NB4 (cell line): ENCODE measurements at regions not wholly inside any gene's neighbourhood (a gene's known extent, or its start where the extent isn't known, plus 50 kb on each side); places are given as distances from the start of the nearest gene placed in this dataset.
"Not testable (repeated sequence)": the region's sequence is repeated elsewhere in the genome, so short reads cannot be mapped to it uniquely, and the experiment has no call there.

Source experiments
- DNase-seq: peaks from one replicate; pipeline ENCODE4 v3.0.0; 2010; ENCODE audit warnings: low read depth
- H3K4me3 ChIP-seq: one replicate; pipeline ENCODE4 v1.5.1; 2011; ENCODE audit warnings: mild to moderate bottlenecking, low read depth, low read length, moderate library complexity
- MYC ChIP-seq: IDR thresholded peaks from 2 replicates; pipeline ENCODE4 v1.6.1; 2011; ENCODE audit warnings: low read depth, low read length
- POLR2A ChIP-seq: IDR thresholded peaks from 2 replicates; pipeline ENCODE4 v1.6.1; 2011; ENCODE audit warnings: mild to moderate bottlenecking; ENCODE audit not compliant: insufficient read length; ENCODE audit errors: extremely low read depth
- TF ChIP-seq, protein P1 (sequence below): IDR thresholded peaks from 2 replicates; pipeline ENCODE4 v1.6.1; 2011; ENCODE audit warnings: low read depth, low read length
- TF ChIP-seq, protein P2 (sequence below): IDR thresholded peaks from one replicate; pipeline ENCODE4 v1.5.1; 2012; ENCODE audit warnings: low read depth, low read length

DNA sequence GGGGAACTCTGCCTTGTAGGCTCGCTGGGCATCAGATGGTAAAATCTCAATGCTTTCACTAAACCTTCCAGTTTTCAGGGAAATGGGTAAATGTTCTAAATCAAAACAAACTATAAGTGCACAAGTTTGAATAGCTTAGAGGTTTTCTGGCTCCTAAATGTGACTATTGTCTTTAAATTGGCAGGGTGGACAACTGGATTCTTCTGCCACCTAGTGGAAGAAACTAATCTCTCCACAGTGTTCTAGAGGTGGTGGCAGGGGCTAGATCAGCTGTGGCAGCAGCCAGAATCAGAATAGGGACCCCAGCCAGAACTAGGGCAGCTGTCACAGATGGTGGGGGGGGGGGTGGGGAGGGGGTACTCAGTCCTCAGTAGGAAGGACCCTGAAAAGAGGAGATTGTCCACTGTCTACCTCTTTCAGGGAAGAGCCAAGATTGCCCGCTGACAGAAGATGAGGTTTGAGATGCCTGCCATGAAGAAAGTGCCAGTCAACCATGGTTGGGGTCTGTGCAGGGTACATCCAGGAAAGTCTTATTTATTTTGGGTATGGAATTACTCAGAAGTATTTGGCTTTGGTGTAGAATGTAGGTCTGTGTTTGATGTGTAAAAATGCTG lies 201.4 kb downstream of the CCNG2 start:
- H3K4me3 ChIP-seq: no peak overlapping the region
- TF ChIP-seq, protein P1, sequence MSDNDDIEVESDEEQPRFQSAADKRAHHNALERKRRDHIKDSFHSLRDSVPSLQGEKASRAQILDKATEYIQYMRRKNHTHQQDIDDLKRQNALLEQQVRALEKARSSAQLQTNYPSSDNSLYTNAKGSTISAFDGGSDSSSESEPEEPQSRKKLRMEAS: no peak
- TF ChIP-seq POLR2A: no peak
- no peak for TF ChIP-seq MYC
- TF ChIP-seq, protein P2, sequence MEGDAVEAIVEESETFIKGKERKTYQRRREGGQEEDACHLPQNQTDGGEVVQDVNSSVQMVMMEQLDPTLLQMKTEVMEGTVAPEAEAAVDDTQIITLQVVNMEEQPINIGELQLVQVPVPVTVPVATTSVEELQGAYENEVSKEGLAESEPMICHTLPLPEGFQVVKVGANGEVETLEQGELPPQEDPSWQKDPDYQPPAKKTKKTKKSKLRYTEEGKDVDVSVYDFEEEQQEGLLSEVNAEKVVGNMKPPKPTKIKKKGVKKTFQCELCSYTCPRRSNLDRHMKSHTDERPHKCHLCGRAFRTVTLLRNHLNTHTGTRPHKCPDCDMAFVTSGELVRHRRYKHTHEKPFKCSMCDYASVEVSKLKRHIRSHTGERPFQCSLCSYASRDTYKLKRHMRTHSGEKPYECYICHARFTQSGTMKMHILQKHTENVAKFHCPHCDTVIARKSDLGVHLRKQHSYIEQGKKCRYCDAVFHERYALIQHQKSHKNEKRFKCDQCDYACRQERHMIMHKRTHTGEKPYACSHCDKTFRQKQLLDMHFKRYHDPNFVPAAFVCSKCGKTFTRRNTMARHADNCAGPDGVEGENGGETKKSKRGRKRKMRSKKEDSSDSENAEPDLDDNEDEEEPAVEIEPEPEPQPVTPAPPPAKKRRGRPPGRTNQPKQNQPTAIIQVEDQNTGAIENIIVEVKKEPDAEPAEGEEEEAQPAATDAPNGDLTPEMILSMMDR: peak; percentile 60
- DNase-seq: peak; percentile 29

DNA sequence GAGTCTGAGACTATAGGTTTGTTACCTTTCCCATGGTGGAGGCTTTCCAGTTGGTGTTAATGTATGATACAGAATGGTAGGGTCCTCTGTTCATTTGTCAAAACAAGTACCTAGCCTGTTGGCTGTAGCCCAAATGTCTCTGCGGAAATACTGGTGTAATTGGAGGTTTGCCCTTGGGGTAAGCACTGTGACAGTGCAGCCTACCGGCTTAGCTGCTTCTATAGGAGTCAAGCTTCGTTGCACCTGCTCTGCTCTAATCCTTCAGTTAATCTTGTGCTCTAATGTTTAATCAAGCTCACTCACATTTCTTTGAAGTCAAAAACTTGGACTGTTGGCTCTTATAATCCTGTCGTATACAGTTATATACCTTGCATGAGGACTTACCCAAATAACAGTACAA lies 203.4 kb downstream of the CCNG2 start:
- H3K4me3 ChIP-seq: no peak overlapping the region
- DNase-seq: no peak
- TF ChIP-seq, protein P1: no peak
- TF ChIP-seq, protein P2: no peak
- TF ChIP-seq MYC: no peak
- no peak for TF ChIP-seq POLR2A

DNA sequence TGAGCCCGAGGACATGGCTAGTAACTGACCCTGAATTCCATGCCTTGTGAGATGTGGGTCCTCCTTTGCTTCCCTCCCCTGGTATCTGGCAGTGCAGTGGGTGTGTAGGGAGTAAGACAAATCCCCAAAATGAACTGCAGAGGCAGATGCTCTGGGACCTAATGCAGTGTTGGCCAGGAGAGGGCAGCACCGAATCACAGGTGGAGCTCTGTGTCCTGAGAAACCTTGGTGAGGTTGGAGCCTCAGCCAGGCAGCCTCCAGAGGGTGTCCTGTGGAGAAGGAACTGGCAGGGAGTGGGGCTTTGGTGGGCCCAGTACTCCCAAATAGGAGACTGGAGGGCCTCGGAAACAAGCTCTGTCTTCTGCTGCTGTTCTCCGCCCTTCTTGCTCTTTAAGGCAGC lies 209.9 kb downstream of the CCNG2 start:
- not testable (repeated sequence) for DNase-seq, H3K4me3 ChIP-seq

DNA sequence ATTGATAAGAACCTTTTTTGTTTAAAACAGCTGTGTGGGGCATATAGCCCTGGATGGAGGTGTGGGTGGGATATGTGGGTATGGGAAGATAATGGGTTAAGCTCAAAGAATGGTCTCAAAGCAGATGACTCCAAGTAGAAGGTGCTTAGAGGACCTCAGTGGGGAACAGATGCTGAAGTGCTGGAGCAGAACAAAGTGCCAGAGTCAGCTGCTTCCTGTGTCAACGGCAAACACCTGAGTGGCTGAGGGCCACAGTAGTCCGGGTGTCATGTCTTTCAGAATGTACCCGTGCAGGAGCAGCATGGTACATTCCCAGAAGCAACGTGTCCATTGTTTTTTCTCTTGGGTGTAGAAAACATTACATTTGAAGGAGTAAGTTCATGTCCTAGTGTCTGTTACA lies 210.6 kb downstream of the CCNG2 start:
- DNase-seq: no peak
- no peak overlapping the region for H3K4me3 ChIP-seq
- TF ChIP-seq POLR2A (no peak), MYC (no peak)
- TF ChIP-seq, protein P2: no peak
- TF ChIP-seq, protein P1: no peak

DNA sequence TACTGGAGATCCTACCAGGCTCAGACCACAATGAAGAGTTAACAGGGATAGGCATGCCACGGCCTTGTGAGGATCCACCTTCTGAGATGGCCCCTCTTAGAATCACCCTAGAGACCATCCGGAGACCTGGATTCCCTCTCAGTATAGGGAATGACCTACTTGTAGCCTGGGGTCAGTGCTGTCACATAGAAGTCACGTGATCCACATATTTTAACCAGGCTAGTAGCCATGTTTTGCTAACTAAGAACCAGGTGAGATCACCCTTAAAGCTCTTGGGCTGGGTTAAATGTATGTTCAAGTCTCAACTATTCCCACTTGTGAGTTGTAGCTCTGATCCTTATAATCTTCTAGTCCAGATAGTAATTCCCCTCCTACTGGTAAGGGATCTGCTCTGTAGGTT lies 215.4 kb downstream of the CCNG2 start:
- no peak for TF ChIP-seq MYC
- TF ChIP-seq, protein P2: no peak
- TF ChIP-seq POLR2A: no peak
- TF ChIP-seq, protein P1: no peak
- no peak overlapping the region for H3K4me3 ChIP-seq
- no peak for DNase-seq

DNA sequence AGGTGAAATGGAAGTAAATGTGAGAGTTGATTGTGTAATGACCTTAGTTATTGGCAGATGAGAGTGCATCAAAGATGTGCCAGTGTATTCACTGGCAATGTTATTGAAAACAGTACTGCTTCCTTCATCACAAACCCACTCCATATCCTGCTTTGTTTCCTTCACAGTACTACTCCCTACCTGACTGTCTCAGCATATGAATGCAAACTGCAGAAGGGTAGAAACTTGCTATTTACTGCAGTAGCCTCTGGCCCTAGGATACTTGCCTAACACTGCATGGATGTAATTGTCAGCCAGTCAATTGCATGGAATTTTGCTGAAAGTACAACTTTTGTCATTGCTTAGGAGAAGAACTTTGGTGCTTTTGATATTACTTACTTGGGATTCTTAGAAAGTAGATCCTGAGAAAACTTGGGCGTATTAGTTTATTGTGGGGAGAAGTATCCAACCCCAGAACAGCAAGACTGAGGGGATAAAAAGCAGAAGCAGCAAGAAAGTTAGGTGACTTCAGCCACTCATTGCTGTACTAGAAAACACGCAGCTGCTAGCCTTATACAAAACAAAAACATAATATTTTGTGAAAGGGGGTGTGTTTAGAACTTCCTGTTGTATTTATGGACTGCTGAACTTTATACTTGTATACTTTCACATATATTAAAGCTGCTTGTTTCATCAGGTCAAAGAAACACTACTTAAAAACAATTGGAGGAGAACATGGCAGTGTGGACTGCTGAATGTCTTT lies 219.0 kb downstream of the CCNG2 start:
- DNase-seq: no peak
- H3K4me3 ChIP-seq: no peak overlapping the region
- TF ChIP-seq, protein P1: no peak
- TF ChIP-seq MYC (no peak), POLR2A (no peak)
- TF ChIP-seq, protein P2: no peak
